ENCODE measurements at regions not wholly inside any gene's neighbourhood (a gene's known extent, or its start where the extent isn't known, plus 50 kb on each side); places are given as distances from the start of the nearest gene placed in this dataset.
"Not testable (repeated sequence)": the region's sequence is repeated elsewhere in the genome, so short reads cannot be mapped to it uniquely, and the experiment has no call there.

- DNase-seq (ENCODE audit: low read depth in 2 of 2) = no peak
Measured at GRCh38 chr6:97915537-97915936, 632.5 kb upstream of the MMS22L start.

GRCh38 chr6:97917369-97917768 is 634.4 kb upstream of the MMS22L start:
- DNase-seq (ENCODE audit: low read depth in 2 of 2) = no peak

- DNase-seq (ENCODE audit: low read depth in 2 of 2) = no peak
Measured at GRCh38 chr6:97919046-97919445, 636.0 kb upstream of the MMS22L start.

- DNase-seq (ENCODE audit: low read depth in 2 of 2) = no peak
Measured at GRCh38 chr6:97919631-97920030, 636.6 kb upstream of the MMS22L start.

- no peak for DNase-seq (ENCODE audit: low read depth in 2 of 2)
Measured at GRCh38 chr6:97923249-97923648, 640.2 kb upstream of the MMS22L start.

DNA sequence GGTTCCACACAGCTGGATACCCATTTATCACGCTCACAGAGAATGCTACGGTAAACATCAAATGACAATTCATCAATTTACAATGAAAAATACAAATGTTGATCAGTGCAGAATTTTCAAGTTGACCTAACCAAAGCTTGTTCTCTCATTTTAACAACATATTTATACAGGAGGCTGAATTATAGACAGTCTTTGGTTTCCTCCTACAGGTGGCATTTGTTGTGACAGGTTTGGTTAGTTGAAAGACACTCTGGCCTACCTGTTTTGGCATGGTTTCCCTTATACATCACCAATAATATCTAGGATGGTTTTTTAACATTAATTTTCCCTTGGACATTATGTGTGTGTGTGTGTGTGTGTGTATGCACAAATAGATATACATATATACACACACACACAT is 642.5 kb upstream of the MMS22L start:
- DNase-seq (ENCODE audit: low read depth in 2 of 2) = no peak

- DNase-seq (ENCODE audit: low read depth in 2 of 2) = no peak
Measured at GRCh38 chr6:97939440-97940168, 656.6 kb upstream of the MMS22L start.

- DNase-seq (ENCODE audit: low read depth in 2 of 2) = no peak
Measured at GRCh38 chr6:97947841-97948240, 664.8 kb upstream of the MMS22L start.

DNA sequence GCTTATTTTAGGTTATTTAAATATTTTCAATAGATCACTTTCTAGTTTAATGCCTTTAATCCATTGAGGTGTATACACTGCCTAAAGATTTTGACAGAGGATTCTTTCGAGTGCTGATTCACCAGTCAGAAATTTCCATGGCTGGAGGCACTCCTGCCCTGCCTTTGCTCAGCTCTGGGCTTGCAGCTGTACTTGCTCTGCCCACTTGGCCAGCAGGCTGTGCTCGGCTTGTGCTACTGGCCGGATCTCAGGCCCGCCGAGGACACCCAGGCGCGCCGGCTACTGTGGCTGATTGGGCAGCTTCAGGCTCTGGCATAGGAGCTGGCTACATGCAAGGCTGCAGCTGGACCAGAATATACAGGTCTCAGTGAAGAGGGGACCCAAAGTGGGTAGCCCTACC is 675.1 kb upstream of the MMS22L start:
- DNase-seq (ENCODE audit: low read depth in 2 of 2) = no peak

GRCh38 chr6:97963193-97963592 is 680.2 kb upstream of the MMS22L start:
- no peak for DNase-seq (ENCODE audit: low read depth in 2 of 2)

DNA sequence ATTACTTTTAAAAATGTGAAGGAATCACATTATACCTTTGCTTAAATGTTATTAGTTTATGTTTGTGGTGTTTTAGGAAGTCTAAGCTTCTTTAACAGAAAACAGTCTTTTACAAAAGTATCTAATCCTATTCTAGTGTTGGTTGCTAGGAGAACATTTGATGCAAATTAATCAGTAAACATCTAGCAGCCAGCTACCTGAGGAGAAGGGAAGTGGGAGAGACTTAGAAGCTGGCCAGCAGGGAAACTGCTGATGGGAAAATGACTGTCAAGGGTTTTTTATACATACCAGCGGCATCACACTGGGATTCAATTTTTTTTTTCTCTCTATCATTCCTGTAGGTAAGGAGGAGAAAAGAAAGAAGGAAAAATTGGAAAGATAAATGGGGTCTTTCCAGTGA is 686.0 kb upstream of the MMS22L start:
- DNase-seq (ENCODE audit: low read depth in 2 of 2) = no peak

DNA sequence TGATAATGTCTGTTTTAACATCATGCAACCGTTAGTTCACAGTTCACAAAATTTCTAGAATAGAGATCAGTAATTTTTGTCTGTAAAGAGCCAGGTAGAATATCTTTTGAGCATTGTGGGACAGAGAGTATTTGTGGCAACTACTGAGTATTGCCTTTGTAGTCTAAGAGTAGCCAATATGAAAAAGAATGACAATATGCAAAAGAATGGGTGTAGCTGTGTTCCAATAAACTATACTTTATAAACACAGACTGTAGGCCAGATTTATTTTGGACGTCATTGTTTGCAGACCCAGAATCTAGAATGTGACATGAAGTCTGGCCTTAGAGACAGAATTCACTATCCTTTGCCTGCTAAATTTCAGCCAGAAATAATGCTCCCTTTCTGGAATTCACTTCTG is 694.1 kb upstream of the MMS22L start:
- no peak for DNase-seq (ENCODE audit: low read depth in 2 of 2)

- DNase-seq (ENCODE audit: low read depth in 2 of 2) = no peak
Measured at GRCh38 chr6:97978855-97979271, 695.8 kb upstream of the MMS22L start.

DNA sequence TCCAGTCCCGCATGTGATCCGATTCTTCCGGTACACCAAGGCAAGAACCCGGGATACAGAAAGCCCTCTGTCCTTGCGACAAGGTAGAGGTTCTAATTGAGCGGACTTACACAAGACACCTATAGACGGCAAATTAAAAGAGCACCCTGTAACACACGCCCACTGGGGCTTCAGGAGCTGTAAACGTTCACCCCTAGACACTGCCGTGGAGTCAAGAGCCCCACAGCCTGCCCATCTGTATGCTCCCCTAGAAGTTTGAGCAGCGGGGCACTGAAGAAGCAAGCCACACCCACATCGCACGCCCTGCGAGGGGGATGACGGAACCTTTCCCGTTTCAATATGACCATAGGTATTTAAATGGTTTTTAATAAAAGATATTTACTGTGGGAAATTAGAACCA is 696.3 kb upstream of the MMS22L start:
- DNase-seq (ENCODE audit: low read depth in 2 of 2) = not testable (repeated sequence)

GRCh38 chr6:97989451-97989850 is 706.4 kb upstream of the MMS22L start:
- DNase-seq (ENCODE audit: low read depth in 2 of 2) = no peak

DNA sequence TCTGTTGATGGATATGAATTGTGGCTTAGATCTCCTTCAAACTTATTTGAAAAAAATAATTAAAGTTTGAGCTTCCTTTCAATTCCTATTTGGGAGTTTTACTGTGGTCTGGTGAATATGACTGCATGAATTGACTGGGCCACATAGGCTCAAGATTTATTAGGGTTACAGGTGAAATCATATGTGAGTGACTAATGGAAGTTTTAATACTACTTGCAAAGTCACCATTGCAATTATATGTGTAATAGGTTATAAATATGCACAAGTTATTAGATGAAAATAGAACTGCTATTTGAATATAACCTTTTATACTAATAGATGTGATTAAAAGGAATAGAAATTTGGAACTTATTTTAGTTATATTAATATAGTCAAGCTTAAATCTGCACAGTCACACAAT is 712.1 kb upstream of the MMS22L start:
- no peak for DNase-seq (ENCODE audit: low read depth in 2 of 2)

GRCh38 chr6:98002678-98003077 is 719.7 kb upstream of the MMS22L start:
- no peak for DNase-seq (ENCODE audit: low read depth in 2 of 2)

- DNase-seq (ENCODE audit: low read depth in 2 of 2) = no peak
Measured at GRCh38 chr6:98014442-98015201, 731.6 kb upstream of the MMS22L start.

DNA sequence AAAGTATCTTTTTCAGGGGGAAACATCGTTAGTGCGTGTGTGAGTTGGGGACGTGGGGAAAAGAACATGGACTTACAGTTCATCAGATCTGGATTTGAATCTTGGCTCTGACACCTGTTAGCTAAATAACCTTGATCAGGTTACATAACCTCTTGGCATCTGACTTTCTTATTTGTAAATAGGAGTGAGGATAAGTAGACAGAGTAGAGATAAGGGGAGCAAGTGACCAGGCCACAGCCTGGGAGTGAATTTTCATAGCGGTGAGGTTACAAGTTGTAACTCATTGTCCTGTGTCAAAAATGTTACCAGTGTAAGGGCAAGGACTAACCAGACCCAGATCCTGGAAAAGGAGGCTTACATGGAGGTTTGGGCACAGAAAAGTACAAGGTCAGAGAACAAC is 733.5 kb upstream of the MMS22L start:
- DNase-seq (ENCODE audit: low read depth in 2 of 2) = no peak

GRCh38 chr6:98020222-98020621 is 737.2 kb upstream of the MMS22L start:
- DNase-seq (ENCODE audit: low read depth in 2 of 2) = no peak

- no peak for DNase-seq (ENCODE audit: low read depth in 2 of 2)
Measured at GRCh38 chr6:98024359-98024758, 741.3 kb upstream of the MMS22L start.

DNA sequence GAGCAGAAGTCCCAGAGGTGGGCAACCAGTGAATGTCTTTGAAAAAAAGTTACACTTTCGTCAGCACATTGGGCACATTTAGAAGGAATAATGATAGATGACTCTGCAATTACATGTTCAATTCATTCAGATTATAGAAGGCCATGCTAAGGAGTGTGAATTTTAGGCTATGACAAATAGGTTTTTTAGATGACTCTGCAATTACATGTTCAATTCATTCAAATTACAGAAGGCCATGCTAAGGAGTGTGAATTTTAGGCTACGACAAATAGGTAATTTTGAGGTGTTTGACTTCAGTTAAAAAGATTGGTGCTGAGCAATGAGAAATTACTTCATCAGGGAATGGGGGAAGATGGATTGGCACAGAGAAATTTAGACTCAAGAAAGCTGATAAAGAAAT is 744.9 kb upstream of the MMS22L start:
- DNase-seq (ENCODE audit: low read depth in 2 of 2) = no peak

- no peak for DNase-seq (ENCODE audit: low read depth in 2 of 2)
Measured at GRCh38 chr6:98033617-98034016, 750.6 kb upstream of the MMS22L start.
